IMR-90 (cell line): ENCODE measurements at regions not wholly inside any gene's neighbourhood (a gene's known extent, or its start where the extent isn't known, plus 50 kb on each side); places are given as distances from the start of the nearest gene placed in this dataset.

Experiments used
- ATAC-seq: fragments of 200-7000 bp; cut with Tn5 transposase; 2 replicates; pipeline ENCODE4 v1.9.1; 2020; ENCODE audit warnings: low read depth, mild to moderate bottlenecking, moderate library complexity
- BruUV-seq: library from RNA; stranded (reverse); fragments of 400-500 nt; replicated peaks from 2 replicates; lab custom pipeline; 2021; lab: Mats Ljungman, UMichigan
- CTCF ChIA-PET: fragments of 300-600 bp; formaldehyde crosslinking; extraction: SDS; loops from one replicate; lab custom pipeline; 2021; ENCODE audit warnings: antibody characterized with exemption; lab: Yijun Ruan, JAX
- POLR2A ChIA-PET: fragments of 300-600 bp; sonication (Branson Sonifier 250); formaldehyde crosslinking; loops from one replicate; lab custom pipeline; 2022; ENCODE audit warnings: antibody characterized with exemption; ENCODE audit not compliant: unreplicated experiment; lab: Charles Lee
- DNase-seq: peaks from one replicate; pipeline ENCODE4 v3.0.0; 2013
- H2AFZ ChIP-seq: replicated peaks from 2 replicates; pipeline ENCODE3; 2013; ENCODE audit warnings: low read length, mild to moderate bottlenecking; ENCODE audit not compliant: poor library complexity
- H2AK5ac ChIP-seq: 2 replicates; pipeline ENCODE4 v1.6.1; 2013; ENCODE audit warnings: low read depth, low read length, inconsistent platforms
- H2AK9ac ChIP-seq: replicated peaks from 2 replicates; pipeline ENCODE3; 2013; ENCODE audit warnings: mild to moderate bottlenecking, low read depth, low read length, moderate library complexity; ENCODE audit not compliant: poor library complexity
- H2BK120ac ChIP-seq: 2 replicates; pipeline ENCODE4 v1.6.1; 2013; ENCODE audit warnings: low read depth, low read length, inconsistent platforms
- H2BK15ac ChIP-seq: 3 replicates; pipeline ENCODE4 v1.6.1; 2013; ENCODE audit warnings: low read depth, low read length, inconsistent platforms
- H2BK20ac ChIP-seq: 2 replicates; pipeline ENCODE4 v1.6.1; 2013; ENCODE audit warnings: low read depth, mild to moderate bottlenecking, inconsistent platforms, low read length, moderate library complexity
- H2BK5ac ChIP-seq: 2 replicates; pipeline ENCODE4 v1.6.1; 2013; ENCODE audit warnings: mild to moderate bottlenecking, low read depth, low read length, inconsistent platforms; ENCODE audit not compliant: poor library complexity, severe bottlenecking
- H3K14ac ChIP-seq: replicated peaks from 2 replicates; pipeline ENCODE4 v1.6.1; 2013; ENCODE audit warnings: low read depth, low read length, inconsistent platforms
- H3K18ac ChIP-seq: 2 replicates; pipeline ENCODE4 v1.6.1; 2013; ENCODE audit warnings: low read depth, low read length, control low read depth
- H3K23ac ChIP-seq: 2 replicates; pipeline ENCODE4 v1.6.1; 2013; ENCODE audit warnings: low read depth, low read length, inconsistent platforms
- H3K27ac ChIP-seq: 2 replicates; pipeline ENCODE4 v1.5.1; 2013; ENCODE audit warnings: mild to moderate bottlenecking, control low read depth, low read length; ENCODE audit not compliant: insufficient read depth
- H3K27me3 ChIP-seq: 2 replicates; pipeline ENCODE4 v1.6.1; 2013; ENCODE audit warnings: low read length; ENCODE audit not compliant: control insufficient read depth, insufficient read depth
- H3K36me3 ChIP-seq: 2 replicates; pipeline ENCODE4 v1.6.1; 2013; ENCODE audit warnings: low read length, mixed read lengths; ENCODE audit not compliant: control insufficient read depth, insufficient read depth
- H3K4ac ChIP-seq: 2 replicates; pipeline ENCODE4 v1.6.1; 2013; ENCODE audit warnings: low read depth, low read length, inconsistent platforms
- H3K4me1 ChIP-seq: 2 replicates; pipeline ENCODE4 v1.6.1; 2013; ENCODE audit warnings: low read length, mixed read lengths; ENCODE audit not compliant: control insufficient read depth, insufficient read depth
- H3K4me2 ChIP-seq: 2 replicates; pipeline ENCODE4 v1.6.1; 2013; ENCODE audit warnings: low read depth, mild to moderate bottlenecking, control low read depth, low read length, moderate library complexity
- H3K4me3 ChIP-seq: 2 replicates; pipeline ENCODE4 v1.5.1; 2013; ENCODE audit warnings: low read depth, mild to moderate bottlenecking, control low read depth, low read length, moderate library complexity; ENCODE audit not compliant: insufficient read depth
- H3K56ac ChIP-seq: 2 replicates; pipeline ENCODE4 v1.6.1; 2013; ENCODE audit warnings: low read length, inconsistent platforms; ENCODE audit not compliant: insufficient read depth; ENCODE audit errors: extremely low read depth
- H3K79me1 ChIP-seq, 2 experiments: 2 replicates each; pipeline ENCODE4 v1.6.1; 2013; ENCODE audit warnings: low read length in 2 of 2, inconsistent platforms in 1 of 2, low read depth in 1 of 2
- H3K9ac ChIP-seq: 2 replicates; pipeline ENCODE4 v1.6.1; 2013; ENCODE audit warnings: low read depth, low read length, control low read depth
- H3K9me1 ChIP-seq: 2 replicates; pipeline ENCODE4 v1.6.1; 2013; ENCODE audit warnings: low read length, inconsistent platforms; ENCODE audit not compliant: insufficient read depth
- H3K9me3 ChIP-seq: 2 replicates; pipeline ENCODE4 v1.6.1; 2013; ENCODE audit warnings: low read length; ENCODE audit not compliant: control insufficient read depth, insufficient read depth
- H4K20me1 ChIP-seq: 2 replicates; pipeline ENCODE4 v1.6.1; 2013; ENCODE audit warnings: low read length, inconsistent platforms; ENCODE audit not compliant: insufficient read depth
- H4K5ac ChIP-seq: 2 replicates; pipeline ENCODE4 v1.6.1; 2013; ENCODE audit warnings: mild to moderate bottlenecking, low read depth, low read length, control low read depth
- H4K8ac ChIP-seq, 2 experiments: 2 replicates each; pipeline ENCODE4 v1.6.1; 2013; ENCODE audit warnings: low read depth in 2 of 2, low read length in 2 of 2, control low read depth in 1 of 2, inconsistent platforms in 1 of 2
- H4K91ac ChIP-seq: 2 replicates; pipeline ENCODE4 v1.6.1; 2013; ENCODE audit warnings: low read depth, low read length, inconsistent platforms; ENCODE audit not compliant: insufficient read depth
- CEBPB ChIP-seq: IDR thresholded peaks from 2 replicates; pipeline ENCODE4 v1.6.1; 2012; ENCODE audit warnings: low read depth, low read length, improper control_type of control experiment
- NFE2L2 ChIP-seq: fragments of 150-350 bp; IDR thresholded peaks from 2 replicates; pipeline ENCODE4 v1.6.1; 2016; ENCODE audit warnings: low read depth, mild to moderate bottlenecking, low read length
- WGBS, 2 experiments: methylation state at CpG; one replicate each; pipeline versions ENCODE4 v1.1.5 to v1.1.7; 2013; ENCODE audit warnings: missing lambda C conversion rate in 2 of 2; ENCODE audit not compliant: insufficient read length in 1 of 2; ENCODE audit errors: extremely low coverage in 2 of 2; 5-methylcytosine and 5-hydroxymethylcytosine counted together
- dilution Hi-C: fragments of 300-500 bp; cut with HindIII; formaldehyde crosslinking; loops from one replicate; pipeline ENCODE4 v1.14.3; 2018; ENCODE audit warnings: low sequenced_read_pairs; ENCODE audit not compliant: unreplicated experiment
- in situ Hi-C: fragments of 300-500 bp; cut with MboI; formaldehyde crosslinking; loops from 3 replicates; pipeline ENCODE4 v1.14.3; 2019; ENCODE audit warnings: low sequenced_read_pairs, inconsistent platforms, mixed read lengths
- intact Hi-C: fragments of 100-400 bp; cut with micrococcal nuclease; formaldehyde crosslinking; loops from 2 replicates; pipeline ENCODE4 v1.10.0; 2022

- in situ Hi-C loops: no loop called here
- H4K20me1 ChIP-seq: no peaks in the 10 kb centered on the region
- no peak overlapping the region for H2BK5ac ChIP-seq
- no peaks in the 10 kb centered on the region for H3K9me1 ChIP-seq
- ATAC-seq: no peak
- no peaks in the 10 kb centered on the region for H3K4me1 ChIP-seq
- intact Hi-C loops: no loop called here
- ChIA-PET POLR2A (no interaction called here), CTCF (no interaction called here)
- no peak overlapping the region for H2BK20ac ChIP-seq
- no peaks in the 10 kb centered on the region for H3K36me3 ChIP-seq
- no peak for DNase-seq
- no peak overlapping the region for H2AK9ac ChIP-seq
- H4K5ac ChIP-seq: no peak overlapping the region
- no peak overlapping the region for H2AK5ac ChIP-seq
- no peaks in the 10 kb centered on the region for H3K27me3 ChIP-seq
- no peak overlapping the region for H2BK15ac ChIP-seq
- no peak overlapping the region for H2BK120ac ChIP-seq
- no CpG with 5 or more reads among the region's 2 CpGs for WGBS, 2 experiments
- dilution Hi-C loops: no loop called here
- H3K23ac ChIP-seq: no peak overlapping the region
- no peak overlapping the region for H3K9ac ChIP-seq
- no peak overlapping the region for H3K4me3 ChIP-seq
- no peaks in the 10 kb centered on the region for H3K79me1 ChIP-seq
- H3K56ac ChIP-seq: no peak overlapping the region
- no TSS peak for BruUV-seq
- H4K91ac ChIP-seq: no peak overlapping the region
- TF ChIP-seq NFE2L2 (no peak), CEBPB (0 out of 2 replicates have a peak, but pooled peaks have one; percentile 15)
- H4K8ac ChIP-seq: no peak overlapping the region
- no peak overlapping the region for H3K27ac ChIP-seq
- no peak overlapping the region for H2AFZ ChIP-seq
- H3K9me3 ChIP-seq: peaks cover 4% of the 10 kb centered on the region; the same call in 1 of the 2 replicates
- no peak overlapping the region for H3K18ac ChIP-seq
- H3K4me2 ChIP-seq: no peak overlapping the region
- H3K4ac ChIP-seq: no peak overlapping the region
- no peak overlapping the region for H3K14ac ChIP-seq
Measured at GRCh38 chr5:117135851-117136250, 561.2 kb upstream of the SEMA6A start.
